ENCODE measurements at regions not wholly inside any gene's neighbourhood (a gene's known extent, or its start where the extent isn't known, plus 50 kb on each side); places are given as distances from the start of the nearest gene placed in this dataset.

GRCh38 chr6:81439417-81439816 is 313.1 kb downstream of the TENT5A start:
- no peak overlapping the region for H3K4me3 Mint-ChIP-seq
- H3K4me1 Mint-ChIP-seq (ENCODE audit: unreplicated experiment) = no peaks in the 10 kb centered on the region
- H3K9me3 Mint-ChIP-seq = peaks cover 25% of the 10 kb centered on the region
- TF ChIP-seq CTCF (conservative IDR thresholded peaks at IDR 0.05) = no peak
- no peak for DNase-seq (ENCODE audit: extremely low spot score, unreplicated experiment)
- H3K27ac Mint-ChIP-seq = no peak overlapping the region
- no peaks in the 10 kb centered on the region for H3K36me3 Mint-ChIP-seq
- H3K27me3 Mint-ChIP-seq = no peaks in the 10 kb centered on the region

- H3K27ac Mint-ChIP-seq = no peak overlapping the region
- no peak for TF ChIP-seq CTCF (conservative IDR thresholded peaks at IDR 0.05)
These were observed 315.5 kb downstream of the TENT5A start for GRCh38 chr6:81436990-81437389.

GRCh38 chr6:81413306-81413705 is 339.2 kb downstream of the TENT5A start:
- no peak overlapping the region for H3K4me3 Mint-ChIP-seq
- no peak for TF ChIP-seq CTCF (conservative IDR thresholded peaks at IDR 0.05)
- H3K27ac Mint-ChIP-seq = no peak overlapping the region
- H3K9me3 Mint-ChIP-seq = no peaks in the 10 kb centered on the region
- H3K36me3 Mint-ChIP-seq = no peaks in the 10 kb centered on the region
- H3K4me1 Mint-ChIP-seq (ENCODE audit: unreplicated experiment) = no peaks in the 10 kb centered on the region
- no peak for DNase-seq (ENCODE audit: extremely low spot score, unreplicated experiment)
- H3K27me3 Mint-ChIP-seq = no peaks in the 10 kb centered on the region

More at GRCh38 chr6:81436990-81437389, 315.5 kb downstream of the TENT5A start:
- Mint-ChIP-seq H3K9me3 (peaks cover 25% of the 10 kb centered on the region), H3K4me3 (no peak overlapping the region), H3K36me3 (no peaks in the 10 kb centered on the region), H3K4me1 (ENCODE audit: unreplicated experiment) (no peaks in the 10 kb centered on the region), H3K27me3 (no peaks in the 10 kb centered on the region)
- no peak for DNase-seq (ENCODE audit: extremely low spot score, unreplicated experiment)

GRCh38 chr6:81401970-81402690 is 350.4 kb downstream of the TENT5A start:
- H3K27me3 Mint-ChIP-seq = no peaks in the 10 kb centered on the region

GRCh38 chr6:81396916-81397315 is 355.6 kb downstream of the TENT5A start:
- peaks cover 5% of the 10 kb centered on the region for H3K9me3 Mint-ChIP-seq

More at GRCh38 chr6:81401970-81402690, 350.4 kb downstream of the TENT5A start:
- no peaks in the 10 kb centered on the region for H3K4me1 Mint-ChIP-seq (ENCODE audit: unreplicated experiment)
- no peak overlapping the region for H3K27ac Mint-ChIP-seq
- H3K36me3 Mint-ChIP-seq = no peaks in the 10 kb centered on the region
- H3K4me3 Mint-ChIP-seq = no peak overlapping the region
- no peak for TF ChIP-seq CTCF (conservative IDR thresholded peaks at IDR 0.05)
- no peak for DNase-seq (ENCODE audit: extremely low spot score, unreplicated experiment)
- no peaks in the 10 kb centered on the region for H3K9me3 Mint-ChIP-seq

More at GRCh38 chr6:81396916-81397315, 355.6 kb downstream of the TENT5A start:
- no peaks in the 10 kb centered on the region for H3K4me1 Mint-ChIP-seq (ENCODE audit: unreplicated experiment)
- H3K27me3 Mint-ChIP-seq = no peaks in the 10 kb centered on the region
- no peaks in the 10 kb centered on the region for H3K36me3 Mint-ChIP-seq
- H3K27ac Mint-ChIP-seq = no peak overlapping the region
- H3K4me3 Mint-ChIP-seq = no peak overlapping the region
- no peak for TF ChIP-seq CTCF (conservative IDR thresholded peaks at IDR 0.05)
- DNase-seq (ENCODE audit: extremely low spot score, unreplicated experiment) = no peak
